Epithelial cell of proximal tubule (primary cell): ENCODE measurements at regions not wholly inside any gene's neighbourhood (a gene's known extent, or its start where the extent isn't known, plus 50 kb on each side); places are given as distances from the start of the nearest gene placed in this dataset.

Source experiments
- DNase-seq: peaks from one replicate; pipeline ENCODE4 v3.0.0-alpha.2; 2011; ENCODE audit warnings: low read depth
- H3K4me3 ChIP-seq: 2 replicates; pipeline ENCODE4 v1.5.1; 2011; ENCODE audit warnings: low read depth, mild to moderate bottlenecking, low read length
- CTCF ChIP-seq: conservative IDR thresholded peaks from 2 replicates; pipeline ENCODE4 v1.5.1; 2012; ENCODE audit warnings: low read depth, mild to moderate bottlenecking, low read length

GRCh38 chr4:137451172-137451825 is 81.0 kb downstream of the PCDH18 start:
- no peak overlapping the region for H3K4me3 ChIP-seq
- no peak for DNase-seq
- TF ChIP-seq CTCF: no peak

DNA sequence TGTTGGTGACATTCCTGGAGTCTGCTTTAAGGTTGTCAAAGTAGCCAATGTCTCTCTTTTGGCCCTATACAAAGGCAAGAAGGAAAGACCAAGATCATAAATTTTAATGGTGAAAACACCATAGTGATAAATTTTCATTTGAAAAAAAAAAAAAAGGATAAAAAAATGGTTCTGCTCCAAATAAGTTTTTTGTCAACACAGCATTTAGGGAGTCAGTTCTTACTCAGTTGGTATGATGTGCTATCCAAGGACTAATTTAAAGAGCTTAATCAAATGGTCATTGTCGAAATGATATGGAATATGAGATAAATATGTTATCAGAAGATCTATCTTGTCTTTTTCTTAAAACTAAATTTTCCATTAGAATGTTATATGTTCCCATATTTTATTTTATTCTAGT is 83.9 kb downstream of the PCDH18 start:
- DNase-seq: no peak
- no peak for TF ChIP-seq CTCF
- H3K4me3 ChIP-seq: no peak overlapping the region

DNA sequence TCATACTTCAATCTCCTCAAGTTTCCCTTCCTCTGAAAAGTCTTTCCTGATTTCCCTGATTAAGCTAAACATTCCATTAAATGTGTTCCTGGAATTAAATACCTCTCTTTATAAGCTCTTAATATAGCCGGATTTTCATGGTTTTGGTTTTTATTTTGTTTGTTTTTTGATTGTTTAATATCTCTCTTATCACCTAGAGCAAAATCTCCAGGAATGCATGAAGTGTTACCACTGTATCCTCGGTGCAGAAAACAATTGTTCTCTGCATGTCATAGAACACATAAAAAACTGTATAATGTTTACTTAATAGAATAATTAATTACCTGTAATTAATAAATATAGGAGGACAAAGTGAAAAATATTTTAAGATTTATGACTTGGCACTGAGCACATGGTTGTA is 86.2 kb downstream of the PCDH18 start:
- DNase-seq: no peak
- no peak overlapping the region for H3K4me3 ChIP-seq
- TF ChIP-seq CTCF: no peak

DNA sequence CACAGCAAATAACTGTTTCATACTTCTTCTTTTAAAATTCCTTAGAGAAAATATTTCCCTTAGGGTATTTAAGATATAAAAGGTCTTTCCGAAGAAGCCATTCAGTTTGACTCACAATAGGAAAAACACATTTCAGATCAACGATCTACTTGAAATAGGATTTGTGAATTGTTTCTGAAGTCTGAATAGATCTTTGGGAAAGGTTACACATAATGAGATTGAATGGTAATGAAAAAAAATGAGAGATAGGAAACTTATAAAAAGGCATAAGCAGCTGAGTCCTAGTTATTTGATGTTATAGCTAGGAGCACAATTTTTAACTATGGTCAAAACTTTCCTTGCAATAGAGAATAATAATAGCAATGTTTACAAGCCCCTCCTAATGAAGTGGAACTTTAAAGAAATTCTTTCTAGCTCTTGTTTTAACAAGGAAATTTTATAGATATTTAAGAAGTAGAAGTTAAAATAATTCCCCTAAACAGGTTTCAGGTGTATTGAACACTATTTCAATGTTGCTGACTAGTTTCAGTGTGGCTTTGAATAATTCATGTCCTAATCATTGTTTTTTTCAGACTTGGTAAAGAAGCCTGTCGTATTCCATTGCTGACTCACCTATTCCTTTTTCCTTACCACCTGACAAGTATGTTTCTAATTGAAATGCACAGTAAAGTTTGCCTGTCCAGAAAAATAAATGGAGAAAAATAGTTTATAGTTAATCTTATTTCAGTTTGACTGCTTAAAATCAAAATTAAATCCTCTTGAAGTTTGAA is 89.1 kb downstream of the PCDH18 start:
- TF ChIP-seq CTCF: no peak
- no peak for DNase-seq
- no peak overlapping the region for H3K4me3 ChIP-seq

DNA sequence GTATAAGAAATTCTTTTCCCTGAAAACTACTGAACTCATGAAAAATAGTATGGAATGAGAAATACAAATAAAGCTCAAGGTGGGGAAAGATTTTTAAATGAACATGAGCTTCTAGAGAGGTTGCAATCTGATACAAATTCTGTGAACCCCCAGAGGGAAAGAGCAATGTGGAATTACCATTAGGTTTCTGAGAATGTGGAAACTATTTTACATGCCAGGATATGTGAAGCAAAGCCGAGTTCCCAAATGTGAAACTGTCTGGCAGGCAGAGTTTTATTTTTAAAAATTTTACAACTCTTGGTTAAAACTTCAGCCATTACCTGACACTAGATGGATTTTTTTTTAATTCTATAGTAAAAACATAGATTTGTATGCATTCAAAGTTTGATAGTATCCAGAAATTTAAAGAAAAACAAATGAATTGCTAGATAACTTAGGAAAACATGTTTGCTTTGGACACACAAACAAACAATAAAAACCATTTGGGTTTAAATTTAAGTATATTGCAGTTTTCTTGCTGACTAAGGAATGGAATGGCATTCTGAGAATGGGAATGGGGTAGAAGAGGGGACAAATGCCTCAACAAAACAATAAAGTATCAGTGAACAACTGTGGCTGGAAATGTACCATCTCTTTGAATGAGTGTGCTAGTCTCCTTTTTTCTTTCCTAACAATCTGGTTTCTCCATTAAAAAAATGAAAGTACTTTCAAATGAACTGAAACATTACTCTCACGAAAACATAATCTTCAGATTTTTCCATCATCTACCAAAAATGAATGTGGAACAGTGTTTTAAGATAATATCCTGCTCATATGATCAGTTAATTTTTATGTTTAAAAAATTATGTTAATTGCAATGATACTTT is 99.6 kb downstream of the PCDH18 start:
- no peak for TF ChIP-seq CTCF
- H3K4me3 ChIP-seq: no peak overlapping the region
- no peak for DNase-seq

DNA sequence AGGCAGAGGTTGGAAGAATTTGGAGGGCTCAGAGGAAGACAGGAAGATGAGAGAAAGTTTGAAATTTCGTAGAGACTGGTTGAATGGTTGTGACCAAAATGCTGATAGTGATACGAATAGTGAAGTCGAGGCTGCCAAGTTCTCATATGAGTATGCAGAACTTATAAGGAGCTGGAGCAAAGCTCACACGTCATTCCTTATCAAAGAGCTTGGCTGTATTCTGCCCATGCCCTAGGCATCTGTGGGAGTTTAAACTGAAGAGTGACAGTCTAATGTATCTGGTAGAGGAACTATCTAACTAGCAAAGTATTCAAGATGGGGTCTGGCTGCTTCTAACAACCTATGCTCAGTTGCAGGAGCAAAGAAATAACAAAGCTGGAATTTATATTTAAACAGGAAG is 102.1 kb downstream of the PCDH18 start:
- H3K4me3 ChIP-seq: no peak overlapping the region
- DNase-seq: no peak
- TF ChIP-seq CTCF: no peak
